GM23338 (cell line): ENCODE measurements at regions not wholly inside any gene's neighbourhood (a gene's known extent, or its start where the extent isn't known, plus 50 kb on each side); places are given as distances from the start of the nearest gene placed in this dataset.

ENCODE experiments used
- ATAC-seq: fragments of 200-7000 bp; cut with Tn5 transposase; 3 replicates; pipeline ENCODE4 v1.9.1; 2020
- DNase-seq: peaks from one replicate; pipeline ENCODE4 v3.0.0-alpha.2; 2015; ENCODE audit warnings: low spot score
- H2AFZ ChIP-seq: fragments of 200-600 bp; sonication (generic); 2 replicates; pipeline ENCODE4 v1.8.0; 2016; ENCODE audit warnings: antibody characterized with exemption, mild to moderate bottlenecking, moderate library complexity
- H3F3A ChIP-seq: fragments of 200-600 bp; sonication (generic); replicated peaks from 2 replicates; pipeline ENCODE4 v1.8.0; 2017; ENCODE audit warnings: antibody characterized with exemption, mixed run types, low read depth
- H3K27ac ChIP-seq: fragments of 200-600 bp; sonication (generic); 2 replicates; pipeline ENCODE4 v1.6.1; 2016; ENCODE audit warnings: low read depth
- H3K27me3 ChIP-seq: fragments of 200-600 bp; sonication (generic); 2 replicates; pipeline ENCODE4 v1.8.0; 2016; ENCODE audit warnings: mild to moderate bottlenecking, mixed run types, moderate library complexity; ENCODE audit not compliant: insufficient read depth
- H3K36me3 ChIP-seq: fragments of 200-600 bp; sonication (generic); 2 replicates; pipeline ENCODE4 v1.8.0; 2016; ENCODE audit warnings: mild to moderate bottlenecking; ENCODE audit not compliant: insufficient read depth
- H3K4me1 ChIP-seq: fragments of 200-600 bp; sonication (generic); 2 replicates; pipeline ENCODE4 v1.8.0; 2016; ENCODE audit warnings: mild to moderate bottlenecking, moderate library complexity; ENCODE audit not compliant: insufficient read depth
- H3K4me2 ChIP-seq: fragments of 200-600 bp; sonication (generic); 2 replicates; pipeline ENCODE4 v1.7.1; 2017; ENCODE audit warnings: mixed run types
- H3K4me3 ChIP-seq: fragments of 200-600 bp; sonication (generic); 2 replicates; pipeline ENCODE4 v1.6.1; 2016; ENCODE audit warnings: mixed run types
- H3K79me2 ChIP-seq: fragments of 200-600 bp; sonication (generic); replicated peaks from 2 replicates; pipeline ENCODE4 v1.8.0; 2017; ENCODE audit warnings: mild to moderate bottlenecking; ENCODE audit not compliant: insufficient read depth
- H3K9me2 ChIP-seq: fragments of 200-600 bp; sonication (generic); 2 replicates; pipeline ENCODE4 v1.8.0; 2017; ENCODE audit not compliant: insufficient read depth
- H4K20me1 ChIP-seq: fragments of 200-600 bp; sonication (generic); replicated peaks from 2 replicates; pipeline ENCODE4 v1.8.0; 2017; ENCODE audit warnings: mild to moderate bottlenecking; ENCODE audit not compliant: insufficient read depth
- H3K27ac Mint-ChIP-seq: 2 replicates; pipeline ENCODE4 v1.8.0; 2020; ENCODE audit warnings: inconsistent platforms, mild to moderate bottlenecking, moderate library complexity, mixed read lengths
- H3K27me3 Mint-ChIP-seq: 3 replicates; pipeline ENCODE4 v1.8.0; 2022; ENCODE audit warnings: low read depth, mild to moderate bottlenecking, moderate library complexity, mixed read lengths, inconsistent platforms; ENCODE audit not compliant: insufficient read depth, poor library complexity
- H3K36me3 Mint-ChIP-seq: 3 replicates; pipeline ENCODE4 v1.8.0; 2021; ENCODE audit warnings: low read depth, mild to moderate bottlenecking, inconsistent platforms, moderate library complexity, mixed read lengths
- H3K4me1 Mint-ChIP-seq: 3 replicates; pipeline ENCODE4 v1.8.0; 2020; ENCODE audit warnings: mild to moderate bottlenecking, inconsistent platforms, mixed read lengths
- H3K4me3 Mint-ChIP-seq: 3 replicates; pipeline ENCODE4 v1.8.0; 2021; ENCODE audit warnings: moderate library complexity, mild to moderate bottlenecking, inconsistent platforms, mixed read lengths
- H3K9me3 Mint-ChIP-seq: 3 replicates; pipeline ENCODE4 v1.8.0; 2020; ENCODE audit warnings: moderate library complexity, mild to moderate bottlenecking, inconsistent platforms, mixed read lengths
- EZH2 ChIP-seq: fragments of 200-600 bp; sonication (generic); IDR thresholded peaks from one replicate; pipeline ENCODE4 v1.8.0; 2017; ENCODE audit warnings: antibody characterized with exemption, mild to moderate bottlenecking, low read depth; ENCODE audit not compliant: unreplicated experiment
- EZH2phosphoT487 ChIP-seq: fragments of 200-600 bp; sonication (generic); IDR thresholded peaks from one replicate; pipeline ENCODE4 v1.8.1; 2018; ENCODE audit warnings: antibody characterized with exemption; ENCODE audit not compliant: unreplicated experiment
- JUNB ChIP-seq: IDR thresholded peaks from one replicate; pipeline ENCODE4 v1.6.1; 2016; ENCODE audit warnings: antibody characterized with exemption; ENCODE audit not compliant: unreplicated experiment
- STAT1 ChIP-seq: IDR thresholded peaks from one replicate; pipeline ENCODE4 v1.6.1; 2016; ENCODE audit warnings: antibody characterized with exemption; ENCODE audit not compliant: unreplicated experiment
- TF ChIP-seq, protein P1 (sequence below): fragments of 250-450 bp; sonication (Bioruptor Pico); IDR thresholded peaks from 2 replicates; pipeline ENCODE4 v1.5.0; 2020; ENCODE audit warnings: mild to moderate bottlenecking, moderate library complexity
- TF ChIP-seq, protein P2 (sequence below): IDR thresholded peaks from one replicate; pipeline ENCODE4 v1.6.1; 2018; ENCODE audit warnings: antibody characterized with exemption; ENCODE audit not compliant: unreplicated experiment

DNA sequence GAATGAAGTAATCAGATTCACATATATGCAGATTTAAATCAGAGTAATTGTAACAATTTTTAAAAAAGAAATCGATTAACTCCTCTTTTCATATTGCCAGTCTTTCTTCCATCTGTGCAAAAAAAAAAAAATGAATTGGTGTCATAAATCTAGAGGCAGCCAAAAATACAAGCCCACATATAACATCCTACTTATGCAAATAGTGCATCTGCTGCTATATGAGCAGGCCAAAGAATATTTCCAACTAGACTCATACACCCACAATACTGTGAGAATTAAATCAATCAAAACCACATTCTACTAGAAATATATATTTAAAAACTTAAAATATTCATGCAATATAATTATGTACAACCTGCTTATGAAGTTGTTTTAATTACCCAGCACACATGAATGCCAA, 298.1 kb upstream of the TRAM1L1 start (continued):
- TF ChIP-seq, protein P1, sequence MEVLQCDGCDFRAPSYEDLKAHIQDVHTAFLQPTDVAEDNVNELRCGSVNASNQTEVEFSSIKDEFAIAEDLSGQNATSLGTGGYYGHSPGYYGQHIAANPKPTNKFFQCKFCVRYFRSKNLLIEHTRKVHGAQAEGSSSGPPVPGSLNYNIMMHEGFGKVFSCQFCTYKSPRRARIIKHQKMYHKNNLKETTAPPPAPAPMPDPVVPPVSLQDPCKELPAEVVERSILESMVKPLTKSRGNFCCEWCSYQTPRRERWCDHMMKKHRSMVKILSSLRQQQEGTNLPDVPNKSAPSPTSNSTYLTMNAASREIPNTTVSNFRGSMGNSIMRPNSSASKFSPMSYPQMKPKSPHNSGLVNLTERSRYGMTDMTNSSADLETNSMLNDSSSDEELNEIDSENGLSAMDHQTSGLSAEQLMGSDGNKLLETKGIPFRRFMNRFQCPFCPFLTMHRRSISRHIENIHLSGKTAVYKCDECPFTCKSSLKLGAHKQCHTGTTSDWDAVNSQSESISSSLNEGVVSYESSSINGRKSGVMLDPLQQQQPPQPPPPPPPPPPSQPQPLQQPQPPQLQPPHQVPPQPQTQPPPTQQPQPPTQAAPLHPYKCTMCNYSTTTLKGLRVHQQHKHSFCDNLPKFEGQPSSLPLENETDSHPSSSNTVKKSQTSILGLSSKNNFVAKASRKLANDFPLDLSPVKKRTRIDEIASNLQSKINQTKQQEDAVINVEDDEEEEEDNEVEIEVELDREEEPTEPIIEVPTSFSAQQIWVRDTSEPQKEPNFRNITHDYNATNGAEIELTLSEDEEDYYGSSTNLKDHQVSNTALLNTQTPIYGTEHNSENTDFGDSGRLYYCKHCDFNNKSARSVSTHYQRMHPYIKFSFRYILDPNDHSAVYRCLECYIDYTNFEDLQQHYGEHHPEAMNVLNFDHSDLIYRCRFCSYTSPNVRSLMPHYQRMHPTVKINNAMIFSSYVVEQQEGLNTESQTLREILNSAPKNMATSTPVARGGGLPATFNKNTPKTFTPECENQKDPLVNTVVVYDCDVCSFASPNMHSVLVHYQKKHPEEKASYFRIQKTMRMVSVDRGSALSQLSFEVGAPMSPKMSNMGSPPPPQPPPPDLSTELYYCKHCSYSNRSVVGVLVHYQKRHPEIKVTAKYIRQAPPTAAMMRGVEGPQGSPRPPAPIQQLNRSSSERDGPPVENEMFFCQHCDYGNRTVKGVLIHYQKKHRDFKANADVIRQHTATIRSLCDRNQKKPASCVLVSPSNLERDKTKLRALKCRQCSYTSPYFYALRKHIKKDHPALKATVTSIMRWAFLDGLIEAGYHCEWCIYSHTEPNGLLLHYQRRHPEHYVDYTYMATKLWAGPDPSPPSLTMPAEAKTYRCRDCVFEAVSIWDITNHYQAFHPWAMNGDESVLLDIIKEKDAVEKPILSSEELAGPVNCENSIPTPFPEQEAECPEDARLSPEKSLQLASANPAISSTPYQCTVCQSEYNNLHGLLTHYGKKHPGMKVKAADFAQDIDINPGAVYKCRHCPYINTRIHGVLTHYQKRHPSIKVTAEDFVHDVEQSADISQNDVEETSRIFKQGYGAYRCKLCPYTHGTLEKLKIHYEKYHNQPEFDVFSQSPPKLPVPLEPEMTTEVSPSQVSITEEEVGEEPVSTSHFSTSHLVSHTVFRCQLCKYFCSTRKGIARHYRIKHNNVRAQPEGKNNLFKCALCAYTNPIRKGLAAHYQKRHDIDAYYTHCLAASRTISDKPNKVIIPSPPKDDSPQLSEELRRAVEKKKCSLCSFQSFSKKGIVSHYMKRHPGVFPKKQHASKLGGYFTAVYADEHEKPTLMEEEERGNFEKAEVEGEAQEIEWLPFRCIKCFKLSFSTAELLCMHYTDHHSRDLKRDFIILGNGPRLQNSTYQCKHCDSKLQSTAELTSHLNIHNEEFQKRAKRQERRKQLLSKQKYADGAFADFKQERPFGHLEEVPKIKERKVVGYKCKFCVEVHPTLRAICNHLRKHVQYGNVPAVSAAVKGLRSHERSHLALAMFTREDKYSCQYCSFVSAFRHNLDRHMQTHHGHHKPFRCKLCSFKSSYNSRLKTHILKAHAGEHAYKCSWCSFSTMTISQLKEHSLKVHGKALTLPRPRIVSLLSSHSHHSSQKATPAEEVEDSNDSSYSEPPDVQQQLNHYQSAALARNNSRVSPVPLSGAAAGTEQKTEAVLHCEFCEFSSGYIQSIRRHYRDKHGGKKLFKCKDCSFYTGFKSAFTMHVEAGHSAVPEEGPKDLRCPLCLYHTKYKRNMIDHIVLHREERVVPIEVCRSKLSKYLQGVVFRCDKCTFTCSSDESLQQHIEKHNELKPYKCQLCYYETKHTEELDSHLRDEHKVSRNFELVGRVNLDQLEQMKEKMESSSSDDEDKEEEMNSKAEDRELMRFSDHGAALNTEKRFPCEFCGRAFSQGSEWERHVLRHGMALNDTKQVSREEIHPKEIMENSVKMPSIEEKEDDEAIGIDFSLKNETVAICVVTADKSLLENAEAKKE (CRISPR knock-in tag): no peak
- TF ChIP-seq EZH2phosphoT487: no peak
- TF ChIP-seq JUNB: no peak

DNA sequence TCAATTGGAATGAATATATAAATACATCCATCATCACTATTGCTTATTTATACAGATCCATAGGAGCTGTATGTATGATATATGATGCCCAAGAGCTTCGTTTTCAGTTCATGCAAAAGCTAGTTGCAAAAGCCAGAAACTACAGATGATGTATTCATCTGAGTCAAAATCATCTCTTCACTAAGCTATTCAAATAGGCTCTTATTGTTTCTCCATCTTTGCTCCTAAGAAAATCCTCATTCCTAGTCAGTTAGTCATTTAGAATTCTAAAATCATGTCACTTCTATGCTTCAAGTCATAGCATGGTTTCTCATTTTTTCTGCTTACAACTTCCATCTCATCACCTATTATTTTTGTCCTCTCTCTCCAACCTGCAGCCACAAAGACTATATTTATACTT, 300.1 kb upstream of the TRAM1L1 start:
- Histone ChIP-seq H3K4me2 (no peak overlapping the region), H3K27ac (no peak overlapping the region), H3K4me1 (no peaks in the 10 kb centered on the region; the same call in 1 of the 2 replicates), H4K20me1 (no peaks in the 10 kb centered on the region), H3K27me3 (no peaks in the 10 kb centered on the region), H3K79me2 (no peaks in the 10 kb centered on the region), H3K36me3 (no peaks in the 10 kb centered on the region), H3F3A (no peaks in the 10 kb centered on the region), H2AFZ (no peak overlapping the region), H3K9me2 (no peaks in the 10 kb centered on the region), H3K4me3 (no peak overlapping the region)
- Mint-ChIP-seq H3K36me3 (no peaks in the 10 kb centered on the region), H3K9me3 (no peaks in the 10 kb centered on the region), H3K27ac (no peak overlapping the region), H3K27me3 (no peaks in the 10 kb centered on the region), H3K4me1 (no peaks in the 10 kb centered on the region), H3K4me3 (no peak overlapping the region)
- ATAC-seq: no peak
- no peak for DNase-seq
- TF ChIP-seq STAT1: no peak
- TF ChIP-seq, protein P1 (CRISPR knock-in tag): no peak
- TF ChIP-seq, protein P2, sequence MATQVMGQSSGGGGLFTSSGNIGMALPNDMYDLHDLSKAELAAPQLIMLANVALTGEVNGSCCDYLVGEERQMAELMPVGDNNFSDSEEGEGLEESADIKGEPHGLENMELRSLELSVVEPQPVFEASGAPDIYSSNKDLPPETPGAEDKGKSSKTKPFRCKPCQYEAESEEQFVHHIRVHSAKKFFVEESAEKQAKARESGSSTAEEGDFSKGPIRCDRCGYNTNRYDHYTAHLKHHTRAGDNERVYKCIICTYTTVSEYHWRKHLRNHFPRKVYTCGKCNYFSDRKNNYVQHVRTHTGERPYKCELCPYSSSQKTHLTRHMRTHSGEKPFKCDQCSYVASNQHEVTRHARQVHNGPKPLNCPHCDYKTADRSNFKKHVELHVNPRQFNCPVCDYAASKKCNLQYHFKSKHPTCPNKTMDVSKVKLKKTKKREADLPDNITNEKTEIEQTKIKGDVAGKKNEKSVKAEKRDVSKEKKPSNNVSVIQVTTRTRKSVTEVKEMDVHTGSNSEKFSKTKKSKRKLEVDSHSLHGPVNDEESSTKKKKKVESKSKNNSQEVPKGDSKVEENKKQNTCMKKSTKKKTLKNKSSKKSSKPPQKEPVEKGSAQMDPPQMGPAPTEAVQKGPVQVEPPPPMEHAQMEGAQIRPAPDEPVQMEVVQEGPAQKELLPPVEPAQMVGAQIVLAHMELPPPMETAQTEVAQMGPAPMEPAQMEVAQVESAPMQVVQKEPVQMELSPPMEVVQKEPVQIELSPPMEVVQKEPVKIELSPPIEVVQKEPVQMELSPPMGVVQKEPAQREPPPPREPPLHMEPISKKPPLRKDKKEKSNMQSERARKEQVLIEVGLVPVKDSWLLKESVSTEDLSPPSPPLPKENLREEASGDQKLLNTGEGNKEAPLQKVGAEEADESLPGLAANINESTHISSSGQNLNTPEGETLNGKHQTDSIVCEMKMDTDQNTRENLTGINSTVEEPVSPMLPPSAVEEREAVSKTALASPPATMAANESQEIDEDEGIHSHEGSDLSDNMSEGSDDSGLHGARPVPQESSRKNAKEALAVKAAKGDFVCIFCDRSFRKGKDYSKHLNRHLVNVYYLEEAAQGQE: no peak
- no peak for TF ChIP-seq EZH2
